Stimulated activated effector memory CD8-positive, alpha-beta T cell treated with anti-CD3 and anti-CD28 coated beads, Interleukin-12 subunit alpha, Interleukin-12 subunit beta, amount 100 ng/mL, for 72 hours (primary cell): ENCODE measurements at regions not wholly inside any gene's neighbourhood (a gene's known extent, or its start where the extent isn't known, plus 50 kb on each side); places are given as distances from the start of the nearest gene placed in this dataset.

Experiments
- ATAC-seq: fragments of 150-1000 bp; cut with Tn5 transposase; 2 replicates; pipeline ENCODE4 v1.10.0; 2021
- DNase-seq, 2 donors: peaks; one replicate each; pipeline ENCODE4 v3.0.0; 2021 to 2022; ENCODE audit warnings: low spot score in 2 of 2
- H3K27ac Mint-ChIP-seq: one replicate; pipeline ENCODE4 v1.8.0; 2022; ENCODE audit warnings: mild to moderate bottlenecking, mixed read lengths
- H3K36me3 Mint-ChIP-seq: one replicate; pipeline ENCODE4 v1.8.0; 2022; ENCODE audit warnings: mild to moderate bottlenecking, mixed read lengths
- H3K4me1 Mint-ChIP-seq: one replicate; pipeline ENCODE4 v1.8.0; 2022; ENCODE audit warnings: mixed read lengths
- H3K4me3 Mint-ChIP-seq: one replicate; pipeline ENCODE4 v1.8.0; 2022; ENCODE audit warnings: mild to moderate bottlenecking, mixed read lengths
- H3K9me3 Mint-ChIP-seq: one replicate; pipeline ENCODE4 v1.8.0; 2022; ENCODE audit warnings: mixed read lengths

DNA sequence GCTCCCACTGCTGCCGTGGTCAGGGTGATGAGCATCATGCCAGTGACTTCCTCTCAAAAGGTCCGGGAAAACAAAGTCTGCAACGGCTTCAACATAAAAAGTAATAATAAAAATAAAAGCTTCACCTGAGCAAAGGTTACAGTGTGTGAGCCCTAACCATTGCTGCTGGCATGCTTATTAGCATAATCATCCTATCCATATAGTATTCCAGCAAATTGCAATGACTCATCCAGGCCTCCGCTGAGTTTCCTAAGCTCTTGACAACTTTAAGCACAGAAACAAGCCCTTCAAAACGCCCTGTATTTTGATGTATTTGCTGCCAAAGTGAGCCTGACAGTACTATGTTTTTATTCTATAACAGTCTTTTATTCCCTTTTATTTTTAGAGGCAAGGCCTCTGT, 100.5 kb downstream of the AASDH start:
- no peak for DNase-seq
- H3K36me3 Mint-ChIP-seq: no peaks in the 10 kb centered on the region
- peaks cover 9% of the 10 kb centered on the region for H3K4me1 Mint-ChIP-seq
- no peak overlapping the region for H3K4me3 Mint-ChIP-seq
- H3K27ac Mint-ChIP-seq: no peak overlapping the region
- no peaks in the 10 kb centered on the region for H3K9me3 Mint-ChIP-seq
- ATAC-seq: no peak

DNA sequence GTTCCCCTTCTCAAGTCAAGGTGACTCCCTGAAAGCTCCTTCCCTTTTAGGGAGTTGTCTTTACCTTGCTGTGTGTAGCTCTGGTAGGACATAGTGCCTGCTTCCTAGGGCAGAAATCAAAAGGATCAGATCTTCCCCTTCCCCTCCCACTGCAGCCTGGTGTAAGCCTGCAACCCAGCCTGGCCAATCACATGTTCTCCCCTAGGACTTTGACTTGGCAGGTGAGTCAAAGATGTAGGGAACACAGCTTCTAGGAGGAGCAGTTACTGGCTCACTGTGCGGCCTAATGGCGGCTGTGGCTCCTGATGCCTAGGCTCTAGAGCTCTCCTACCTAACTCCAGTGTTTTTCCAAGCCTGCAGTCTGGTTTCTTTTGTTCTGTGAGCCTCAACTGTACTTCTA, 103.9 kb downstream of the AASDH start:
- Mint-ChIP-seq H3K9me3 (peaks cover 3% of the 10 kb centered on the region), H3K4me3 (no peak overlapping the region), H3K36me3 (no peaks in the 10 kb centered on the region), H3K27ac (no peak overlapping the region), H3K4me1 (no peaks in the 10 kb centered on the region)
- no peak for DNase-seq
- no peak for ATAC-seq

GRCh38 chr4:56282004-56282403, 105.3 kb downstream of the AASDH start:
- Mint-ChIP-seq H3K4me3 (no peak overlapping the region), H3K4me1 (no peaks in the 10 kb centered on the region), H3K9me3 (peaks cover 3% of the 10 kb centered on the region)

DNA sequence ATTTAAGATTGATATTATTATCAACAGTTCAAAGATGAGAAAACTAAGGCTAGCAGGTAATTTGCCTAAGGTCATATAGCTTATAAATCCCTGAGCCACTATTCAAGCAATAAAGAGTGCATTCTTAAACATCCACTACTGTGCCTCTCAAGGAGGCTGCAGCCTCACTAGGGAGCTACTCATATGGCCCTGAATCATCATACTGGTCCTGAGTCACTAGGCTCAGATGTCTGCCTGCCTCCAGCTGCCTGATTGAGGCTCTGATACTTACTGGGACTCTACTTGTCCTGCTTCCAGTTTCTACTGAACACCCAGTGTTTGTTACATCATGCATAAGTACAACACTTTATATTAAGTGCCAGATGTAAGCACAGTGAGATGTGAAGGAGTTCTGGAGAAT, 110.7 kb downstream of the AASDH start:
- DNase-seq: no peak
- Mint-ChIP-seq H3K36me3 (no peaks in the 10 kb centered on the region), H3K9me3 (peaks cover 3% of the 10 kb centered on the region), H3K4me3 (no peak overlapping the region), H3K27ac (no peak overlapping the region), H3K4me1 (no peaks in the 10 kb centered on the region)
- peak; percentile 69 for ATAC-seq

More at GRCh38 chr4:56282004-56282403, 105.3 kb downstream of the AASDH start:
- no peaks in the 10 kb centered on the region for H3K36me3 Mint-ChIP-seq
- no peak for ATAC-seq
- DNase-seq: no peak
- H3K27ac Mint-ChIP-seq: no peak overlapping the region

DNA sequence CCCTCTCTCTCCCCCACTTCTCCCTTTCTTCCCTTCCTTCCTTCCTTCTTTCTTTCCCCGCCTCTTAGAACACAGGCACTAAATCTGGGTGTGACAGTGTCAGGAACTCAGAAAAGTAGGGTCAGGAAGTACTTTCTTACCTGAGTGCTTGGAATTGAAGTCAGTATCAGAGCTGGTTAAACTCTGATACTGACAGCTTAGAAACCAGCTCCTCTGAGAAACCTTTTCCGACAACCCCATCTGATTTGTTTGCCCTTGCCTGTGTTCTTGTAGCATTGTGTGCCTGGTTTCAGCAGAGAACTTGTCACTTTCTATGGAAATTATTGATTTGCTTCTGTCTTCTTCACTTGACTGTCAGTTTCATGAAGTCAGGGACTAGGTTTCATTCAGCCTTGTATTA, 113.9 kb downstream of the AASDH start:
- DNase-seq (no peak), ATAC-seq (no peak)
- Mint-ChIP-seq H3K9me3 (no peaks in the 10 kb centered on the region), H3K27ac (no peak overlapping the region), H3K4me3 (no peak overlapping the region), H3K4me1 (no peaks in the 10 kb centered on the region), H3K36me3 (no peaks in the 10 kb centered on the region)

- Mint-ChIP-seq H3K27ac (no peak overlapping the region), H3K4me1 (no peaks in the 10 kb centered on the region), H3K36me3 (no peaks in the 10 kb centered on the region), H3K9me3 (no peaks in the 10 kb centered on the region), H3K4me3 (no peak overlapping the region)
- no peak for ATAC-seq
- DNase-seq: no peak
These were observed 114.4 kb downstream of the AASDH start for GRCh38 chr4:56272927-56273326.

DNA sequence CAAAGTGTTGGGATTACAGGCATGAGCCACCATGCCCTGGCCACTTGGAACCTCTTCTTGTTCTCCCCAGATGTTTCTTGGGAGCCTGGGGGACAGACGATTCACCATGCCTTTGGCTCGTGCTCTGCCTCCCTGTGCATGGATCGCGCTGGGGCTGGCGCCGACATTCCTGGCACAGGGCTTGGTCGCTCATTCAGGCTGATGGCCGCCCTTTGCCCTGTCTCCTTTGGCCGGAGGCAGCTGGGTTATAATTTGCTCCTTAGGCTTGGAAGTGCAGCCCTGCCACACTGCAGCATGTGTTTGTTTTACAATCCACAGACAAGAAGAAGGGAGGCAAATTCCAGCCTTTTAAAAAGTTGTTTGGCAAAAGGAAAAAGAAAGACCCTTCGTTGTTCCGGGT, 115.3 kb downstream of the AASDH start:
- H3K27ac Mint-ChIP-seq: no peak overlapping the region
- H3K9me3 Mint-ChIP-seq: no peaks in the 10 kb centered on the region
- H3K36me3 Mint-ChIP-seq: no peaks in the 10 kb centered on the region
- no peak for ATAC-seq
- no peaks in the 10 kb centered on the region for H3K4me1 Mint-ChIP-seq
- DNase-seq: no peak
- H3K4me3 Mint-ChIP-seq: no peak overlapping the region

DNA sequence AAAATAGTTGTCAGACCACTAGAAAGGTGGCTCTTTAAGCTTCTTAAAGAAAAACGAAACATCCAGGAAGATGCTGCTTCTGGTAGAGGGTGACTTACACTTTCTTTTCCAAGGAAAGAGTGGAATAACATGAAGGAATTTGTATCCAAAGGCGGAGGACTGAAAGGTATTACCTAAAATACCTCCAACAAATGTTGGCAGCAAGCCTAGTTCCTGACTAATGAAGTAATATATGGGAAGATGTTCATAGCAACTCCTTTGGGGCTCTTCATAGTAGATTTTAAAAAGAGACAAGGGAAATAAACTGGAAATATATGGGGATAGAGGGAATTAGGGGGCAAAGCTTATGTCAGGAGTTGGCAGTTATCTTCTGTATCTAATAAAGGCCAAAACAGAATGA, 116.2 kb downstream of the AASDH start:
- Mint-ChIP-seq H3K27ac (no peak overlapping the region), H3K9me3 (no peaks in the 10 kb centered on the region), H3K4me1 (no peaks in the 10 kb centered on the region), H3K36me3 (no peaks in the 10 kb centered on the region), H3K4me3 (no peak overlapping the region)
- DNase-seq (no peak), ATAC-seq (no peak)

DNA sequence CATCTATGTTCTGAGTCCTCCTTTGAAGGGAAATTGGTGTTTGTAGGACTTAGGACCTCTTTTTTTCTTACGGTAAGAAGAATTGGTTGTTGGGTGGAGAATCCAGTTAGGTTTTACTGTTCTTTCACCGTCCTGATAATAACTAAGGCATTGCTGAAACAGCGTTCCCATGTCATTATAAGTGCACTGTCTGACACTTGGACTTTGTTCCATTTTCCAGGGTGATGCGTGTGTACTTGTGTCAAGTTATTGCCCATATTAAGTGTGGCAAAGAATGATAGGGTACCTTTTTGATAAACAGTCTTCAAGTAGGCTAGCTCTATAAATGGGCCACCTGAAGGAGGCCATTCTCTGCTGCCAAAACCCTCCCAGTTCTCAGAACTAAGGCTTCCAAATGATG, 119.7 kb downstream of the AASDH start:
- H3K36me3 Mint-ChIP-seq: no peaks in the 10 kb centered on the region
- no peak overlapping the region for H3K27ac Mint-ChIP-seq
- H3K9me3 Mint-ChIP-seq: peaks cover 11% of the 10 kb centered on the region
- H3K4me1 Mint-ChIP-seq: no peaks in the 10 kb centered on the region
- ATAC-seq: no peak
- DNase-seq: no peak
- no peak overlapping the region for H3K4me3 Mint-ChIP-seq

GRCh38 chr4:56264873-56265272, 122.4 kb downstream of the AASDH start:
- Mint-ChIP-seq H3K9me3 (peaks cover 11% of the 10 kb centered on the region), H3K4me3 (no peak overlapping the region), H3K36me3 (no peaks in the 10 kb centered on the region), H3K4me1 (peaks cover 16% of the 10 kb centered on the region), H3K27ac (no peak overlapping the region)
- ATAC-seq (no peak), DNase-seq (no peak)

- peak; percentile 19 to 52 for DNase-seq
- no peak overlapping the region for H3K27ac Mint-ChIP-seq
- peaks cover 17% of the 10 kb centered on the region for H3K4me1 Mint-ChIP-seq
- ATAC-seq: peak; percentile 92
- peaks cover 11% of the 10 kb centered on the region for H3K9me3 Mint-ChIP-seq
- no peak overlapping the region for H3K4me3 Mint-ChIP-seq
- no peaks in the 10 kb centered on the region for H3K36me3 Mint-ChIP-seq
These were observed 126.3 kb downstream of the AASDH start for GRCh38 chr4:56261027-56261426.

DNA sequence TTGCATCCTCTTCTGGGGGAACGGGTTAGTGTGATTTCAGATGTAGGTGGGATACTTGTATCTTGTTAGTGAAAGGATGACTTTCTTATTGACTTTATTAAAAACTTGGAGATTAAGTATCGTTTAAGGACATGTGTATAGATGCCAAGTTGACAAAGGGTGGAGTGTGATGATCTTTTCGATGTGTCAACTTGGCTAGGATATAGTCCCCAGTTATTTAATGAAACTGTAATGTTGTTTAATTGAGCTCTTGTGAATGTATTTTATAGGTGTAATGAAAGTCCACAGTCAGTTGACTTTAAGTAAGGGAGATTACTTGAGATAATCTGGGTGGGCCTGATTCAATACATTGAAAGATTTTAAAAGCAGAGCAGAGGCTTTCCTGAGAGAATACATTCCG, 127.0 kb downstream of the AASDH start:
- ATAC-seq: no peak
- peaks cover 11% of the 10 kb centered on the region for H3K9me3 Mint-ChIP-seq
- no peak for DNase-seq
- no peaks in the 10 kb centered on the region for H3K36me3 Mint-ChIP-seq
- no peak overlapping the region for H3K4me3 Mint-ChIP-seq
- H3K27ac Mint-ChIP-seq: no peak overlapping the region
- peaks cover 17% of the 10 kb centered on the region for H3K4me1 Mint-ChIP-seq

- no peak overlapping the region for H3K27ac Mint-ChIP-seq
- DNase-seq (no peak), ATAC-seq (no peak)
- no peaks in the 10 kb centered on the region for H3K36me3 Mint-ChIP-seq
- H3K9me3 Mint-ChIP-seq: peaks cover 11% of the 10 kb centered on the region
- peaks cover 17% of the 10 kb centered on the region for H3K4me1 Mint-ChIP-seq
- H3K4me3 Mint-ChIP-seq: no peak overlapping the region
These were observed 127.6 kb downstream of the AASDH start for GRCh38 chr4:56259655-56260054.

DNA sequence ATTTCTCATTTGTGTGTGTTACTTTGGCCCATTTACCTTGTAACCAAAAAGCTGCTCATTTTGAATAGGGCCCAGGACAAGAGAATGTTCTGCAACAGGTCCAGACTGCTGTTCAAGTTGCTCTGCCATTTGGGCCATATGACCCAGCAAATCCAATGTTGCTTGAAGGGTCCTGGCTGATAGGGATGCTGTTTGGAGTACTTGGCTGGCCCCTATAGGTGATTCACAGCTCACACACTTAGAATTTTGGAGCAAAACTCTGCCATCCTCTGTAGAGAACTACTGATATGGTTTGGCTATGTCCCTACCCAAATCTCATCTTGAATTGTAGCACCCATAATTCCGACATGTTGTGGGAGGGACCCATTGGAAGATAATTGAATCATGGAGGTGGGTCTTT, 131.5 kb downstream of the AASDH start:
- Mint-ChIP-seq H3K4me3 (no peak overlapping the region), H3K27ac (no peak overlapping the region), H3K4me1 (peaks cover 10% of the 10 kb centered on the region), H3K9me3 (no peaks in the 10 kb centered on the region), H3K36me3 (no peaks in the 10 kb centered on the region)
- ATAC-seq (no peak), DNase-seq (no peak)

- Mint-ChIP-seq H3K27ac (no peak overlapping the region), H3K4me1 (no peaks in the 10 kb centered on the region), H3K4me3 (no peak overlapping the region), H3K36me3 (no peaks in the 10 kb centered on the region), H3K9me3 (no peaks in the 10 kb centered on the region)
- ATAC-seq: no peak
- DNase-seq: no peak
These were observed 133.5 kb downstream of the AASDH start for GRCh38 chr4:56253666-56254305.

DNA sequence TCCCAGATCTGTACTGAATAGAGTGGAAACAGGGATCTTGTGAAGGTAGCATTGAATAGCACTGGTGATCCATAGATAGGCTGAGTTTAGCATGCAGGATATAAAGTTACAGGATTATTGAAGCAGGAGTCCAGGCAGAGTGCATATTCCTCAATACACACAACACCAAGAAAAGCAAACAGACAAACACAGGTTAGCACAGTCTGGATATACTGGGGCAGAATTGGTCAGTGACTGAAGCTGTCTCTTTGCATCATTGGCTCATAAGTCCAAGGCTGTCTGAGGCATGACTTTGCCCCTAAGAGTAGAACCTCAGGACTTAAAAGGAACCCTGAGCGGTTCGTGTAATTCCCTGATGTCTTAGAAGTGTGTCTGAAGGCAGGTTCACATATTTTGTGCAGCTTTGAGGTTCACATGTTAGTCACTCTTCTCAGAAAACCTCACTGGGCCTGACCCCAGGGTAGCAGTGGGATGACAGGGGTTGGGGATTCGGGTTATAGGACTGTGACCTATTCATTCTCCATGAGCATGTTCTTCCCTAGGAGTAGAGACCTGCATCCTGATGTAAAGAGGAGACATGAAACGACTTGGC, 134.6 kb downstream of the AASDH start:
- Mint-ChIP-seq H3K4me1 (no peaks in the 10 kb centered on the region), H3K27ac (no peak overlapping the region), H3K36me3 (no peaks in the 10 kb centered on the region), H3K9me3 (no peaks in the 10 kb centered on the region), H3K4me3 (no peak overlapping the region)
- ATAC-seq (no peak), DNase-seq (no peak)
